Hepatocyte (in vitro differentiated cells): ENCODE measurements at regions not wholly inside any gene's neighbourhood (a gene's known extent, or its start where the extent isn't known, plus 50 kb on each side); places are given as distances from the start of the nearest gene placed in this dataset.

Experiments used
- DNase-seq: peaks from one replicate; pipeline ENCODE4 v3.0.0-alpha.2; 2016; ENCODE audit warnings: low spot score
- H2AFZ ChIP-seq: fragments of 200-600 bp; sonication (generic); 2 replicates; pipeline ENCODE4 v1.6.0; 2016; ENCODE audit warnings: antibody characterized with exemption, mild to moderate bottlenecking
- H3K27ac ChIP-seq: fragments of 200-600 bp; sonication (generic); 2 replicates; pipeline ENCODE4 v1.5.1; 2016; ENCODE audit warnings: mild to moderate bottlenecking
- H3K27me3 ChIP-seq: fragments of 200-600 bp; sonication (generic); 2 replicates; pipeline ENCODE4 v1.6.1; 2016
- H3K36me3 ChIP-seq: fragments of 200-600 bp; sonication (generic); replicated peaks from 2 replicates; pipeline ENCODE4 v1.5.1; 2016; ENCODE audit warnings: low read depth; ENCODE audit not compliant: insufficient read depth
- H3K4me1 ChIP-seq: fragments of 200-600 bp; sonication (generic); 2 replicates; pipeline ENCODE4 v1.5.1; 2016; ENCODE audit warnings: mild to moderate bottlenecking, moderate library complexity; ENCODE audit not compliant: insufficient read depth
- H3K4me2 ChIP-seq: fragments of 200-600 bp; sonication (generic); 2 replicates; pipeline ENCODE4 v1.6.0; 2016
- H3K4me3 ChIP-seq: fragments of 200-600 bp; sonication (generic); 2 replicates; pipeline ENCODE4 v1.5.1; 2016; ENCODE audit warnings: mild to moderate bottlenecking
- H3K79me2 ChIP-seq: fragments of 200-600 bp; sonication (generic); 2 replicates; pipeline ENCODE4 v1.6.0; 2017; ENCODE audit warnings: mild to moderate bottlenecking
- H3K9me2 ChIP-seq: fragments of 200-600 bp; sonication (generic); replicated peaks from 2 replicates; pipeline ENCODE4 v1.6.0; 2017; ENCODE audit warnings: mild to moderate bottlenecking; ENCODE audit not compliant: insufficient read depth
- H3K9me3 ChIP-seq: fragments of 200-600 bp; sonication (generic); 2 replicates; pipeline ENCODE4 v1.5.1; 2016; ENCODE audit warnings: low read depth, mild to moderate bottlenecking
- H4K20me1 ChIP-seq: fragments of 200-600 bp; sonication (generic); 2 replicates; pipeline ENCODE4 v1.6.0; 2016; ENCODE audit warnings: mild to moderate bottlenecking; ENCODE audit not compliant: insufficient read depth, poor library complexity, severe bottlenecking
- CTCF ChIP-seq: fragments of 200-600 bp; sonication (generic); IDR thresholded peaks from 2 replicates; pipeline ENCODE4 v1.5.1; 2016; ENCODE audit warnings: antibody characterized with exemption, mild to moderate bottlenecking; ENCODE audit not compliant: poor library complexity
- EZH2 ChIP-seq: fragments of 200-600 bp; sonication (generic); IDR thresholded peaks from 2 replicates; pipeline ENCODE4 v1.6.1; 2016; ENCODE audit warnings: antibody characterized with exemption, mild to moderate bottlenecking, borderline replicate concordance
- EZH2phosphoT487 ChIP-seq: fragments of 200-600 bp; sonication (generic); IDR thresholded peaks from one replicate; pipeline ENCODE4 v1.6.1; 2018; ENCODE audit warnings: antibody characterized with exemption, mild to moderate bottlenecking, low read depth, moderate library complexity; ENCODE audit not compliant: unreplicated experiment, severe bottlenecking
- WGBS: methylation state at CpG from one replicate; pipeline ENCODE4 v1.1.6; 2016; ENCODE audit warnings: low lambda C conversion rate; ENCODE audit errors: missing lambda C conversion rate; 5-methylcytosine and 5-hydroxymethylcytosine counted together

GRCh38 chr4:12881945-12882584 lies 602.1 kb downstream of the RAB28 start:
- Histone ChIP-seq H3K4me1 (no peaks in the 10 kb centered on the region), H3K9me2 (no peaks in the 10 kb centered on the region)

GRCh38 chr4:12880844-12881243 lies 603.3 kb downstream of the RAB28 start:
- H3K36me3 ChIP-seq, result no peaks in the 10 kb centered on the region
- no peaks in the 10 kb centered on the region for H3K9me2 ChIP-seq
- no peak overlapping the region for H3K27ac ChIP-seq
- H3K4me3 ChIP-seq, result no peak overlapping the region
- TF ChIP-seq CTCF, result no peak
- TF ChIP-seq EZH2, result no peak
- TF ChIP-seq EZH2phosphoT487, result no peak
- H3K27me3 ChIP-seq, result no peaks in the 10 kb centered on the region
- no peak overlapping the region for H3K4me2 ChIP-seq
- 89% methylated on average over 2 of the region's 2 CpGs for WGBS
- no peaks in the 10 kb centered on the region for H3K79me2 ChIP-seq
- no peaks in the 10 kb centered on the region for H3K9me3 ChIP-seq
- DNase-seq, result no peak
- H2AFZ ChIP-seq, result no peak overlapping the region
- no peaks in the 10 kb centered on the region for H4K20me1 ChIP-seq
- H3K4me1 ChIP-seq, result no peaks in the 10 kb centered on the region

More at GRCh38 chr4:12881945-12882584, 602.1 kb downstream of the RAB28 start:
- Histone ChIP-seq H3K36me3 (no peaks in the 10 kb centered on the region), H3K4me2 (no peak overlapping the region), H3K9me3 (no peaks in the 10 kb centered on the region), H3K27ac (no peak overlapping the region), H2AFZ (no peak overlapping the region), H4K20me1 (no peaks in the 10 kb centered on the region), H3K79me2 (no peaks in the 10 kb centered on the region), H3K27me3 (no peaks in the 10 kb centered on the region), H3K4me3 (no peak overlapping the region)
- WGBS, result 90% methylated on average over 3 of the region's 3 CpGs
- TF ChIP-seq CTCF (no peak), EZH2 (no peak), EZH2phosphoT487 (no peak)
- DNase-seq, result no peak

GRCh38 chr4:12879496-12879895 lies 604.6 kb downstream of the RAB28 start:
- no peak overlapping the region for H2AFZ ChIP-seq
- H3K9me3 ChIP-seq, result no peaks in the 10 kb centered on the region
- H3K4me3 ChIP-seq, result no peak overlapping the region
- no peaks in the 10 kb centered on the region for H3K79me2 ChIP-seq
- H3K4me2 ChIP-seq, result no peak overlapping the region
- no peak overlapping the region for H3K27ac ChIP-seq
- H3K9me2 ChIP-seq, result no peaks in the 10 kb centered on the region
- H4K20me1 ChIP-seq, result no peaks in the 10 kb centered on the region
- H3K36me3 ChIP-seq, result no peaks in the 10 kb centered on the region
- no peaks in the 10 kb centered on the region for H3K27me3 ChIP-seq
- TF ChIP-seq CTCF (no peak), EZH2 (no peak), EZH2phosphoT487 (no peak)
- H3K4me1 ChIP-seq, result peaks cover 7% of the 10 kb centered on the region
- DNase-seq, result no peak
- WGBS, result 89% methylated on average over 5 of the region's 5 CpGs
